ENCODE measurements at regions not wholly inside any gene's neighbourhood (a gene's known extent, or its start where the extent isn't known, plus 50 kb on each side); places are given as distances from the start of the nearest gene placed in this dataset.

DNA sequence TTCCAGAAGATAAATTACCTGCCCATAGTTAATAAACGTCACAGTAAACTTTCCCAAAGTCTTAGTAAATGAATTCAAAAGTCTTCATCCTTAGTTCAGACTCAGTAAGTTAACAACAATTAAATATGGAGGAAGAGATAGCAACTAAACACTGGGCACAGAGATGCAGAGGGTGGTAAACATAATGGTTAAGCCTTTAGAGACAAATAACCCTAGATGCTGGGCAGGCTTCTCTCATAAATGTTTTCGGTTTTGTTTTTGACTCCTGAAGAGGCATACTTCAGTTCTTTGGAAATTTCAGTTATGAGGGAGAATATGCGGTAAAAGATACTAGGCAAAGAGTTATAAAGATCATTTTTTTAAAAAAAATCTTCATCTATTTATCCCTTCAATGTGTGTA, 369.8 kb downstream of the FRK start:
- intact Hi-C loops (cut with micrococcal nuclease; ENCODE audit: unreplicated experiment) (no loop called here), in situ Hi-C loops (cut with HindIII; ENCODE audit: low pct_unique_long_range_greater_than_20kb, low sequenced_read_pairs) (no loop called here)
- H3K27me3 ChIP-seq (ENCODE audit: control insufficient read depth, insufficient read depth, low read length) = no peaks in the 10 kb centered on the region
- ChIA-PET POLR2A (no interaction called here), CTCF (no interaction called here)
- TF ChIP-seq TCF7L2 (IDR thresholded peaks at IDR 0.05; ENCODE audit: low read depth, low read length) (no peak), SIN3A (IDR thresholded peaks at IDR 0.05; ENCODE audit: borderline replicate concordance, insufficient read depth, low read depth, low read length) (no peak), POLR2AphosphoS5 (IDR thresholded peaks at IDR 0.05; ENCODE audit: low read depth, low read length) (no peak)
- TF ChIP-seq, protein P1, sequence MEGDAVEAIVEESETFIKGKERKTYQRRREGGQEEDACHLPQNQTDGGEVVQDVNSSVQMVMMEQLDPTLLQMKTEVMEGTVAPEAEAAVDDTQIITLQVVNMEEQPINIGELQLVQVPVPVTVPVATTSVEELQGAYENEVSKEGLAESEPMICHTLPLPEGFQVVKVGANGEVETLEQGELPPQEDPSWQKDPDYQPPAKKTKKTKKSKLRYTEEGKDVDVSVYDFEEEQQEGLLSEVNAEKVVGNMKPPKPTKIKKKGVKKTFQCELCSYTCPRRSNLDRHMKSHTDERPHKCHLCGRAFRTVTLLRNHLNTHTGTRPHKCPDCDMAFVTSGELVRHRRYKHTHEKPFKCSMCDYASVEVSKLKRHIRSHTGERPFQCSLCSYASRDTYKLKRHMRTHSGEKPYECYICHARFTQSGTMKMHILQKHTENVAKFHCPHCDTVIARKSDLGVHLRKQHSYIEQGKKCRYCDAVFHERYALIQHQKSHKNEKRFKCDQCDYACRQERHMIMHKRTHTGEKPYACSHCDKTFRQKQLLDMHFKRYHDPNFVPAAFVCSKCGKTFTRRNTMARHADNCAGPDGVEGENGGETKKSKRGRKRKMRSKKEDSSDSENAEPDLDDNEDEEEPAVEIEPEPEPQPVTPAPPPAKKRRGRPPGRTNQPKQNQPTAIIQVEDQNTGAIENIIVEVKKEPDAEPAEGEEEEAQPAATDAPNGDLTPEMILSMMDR (IDR thresholded peaks at IDR 0.05) = no peak
- TF ChIP-seq, protein P2, sequence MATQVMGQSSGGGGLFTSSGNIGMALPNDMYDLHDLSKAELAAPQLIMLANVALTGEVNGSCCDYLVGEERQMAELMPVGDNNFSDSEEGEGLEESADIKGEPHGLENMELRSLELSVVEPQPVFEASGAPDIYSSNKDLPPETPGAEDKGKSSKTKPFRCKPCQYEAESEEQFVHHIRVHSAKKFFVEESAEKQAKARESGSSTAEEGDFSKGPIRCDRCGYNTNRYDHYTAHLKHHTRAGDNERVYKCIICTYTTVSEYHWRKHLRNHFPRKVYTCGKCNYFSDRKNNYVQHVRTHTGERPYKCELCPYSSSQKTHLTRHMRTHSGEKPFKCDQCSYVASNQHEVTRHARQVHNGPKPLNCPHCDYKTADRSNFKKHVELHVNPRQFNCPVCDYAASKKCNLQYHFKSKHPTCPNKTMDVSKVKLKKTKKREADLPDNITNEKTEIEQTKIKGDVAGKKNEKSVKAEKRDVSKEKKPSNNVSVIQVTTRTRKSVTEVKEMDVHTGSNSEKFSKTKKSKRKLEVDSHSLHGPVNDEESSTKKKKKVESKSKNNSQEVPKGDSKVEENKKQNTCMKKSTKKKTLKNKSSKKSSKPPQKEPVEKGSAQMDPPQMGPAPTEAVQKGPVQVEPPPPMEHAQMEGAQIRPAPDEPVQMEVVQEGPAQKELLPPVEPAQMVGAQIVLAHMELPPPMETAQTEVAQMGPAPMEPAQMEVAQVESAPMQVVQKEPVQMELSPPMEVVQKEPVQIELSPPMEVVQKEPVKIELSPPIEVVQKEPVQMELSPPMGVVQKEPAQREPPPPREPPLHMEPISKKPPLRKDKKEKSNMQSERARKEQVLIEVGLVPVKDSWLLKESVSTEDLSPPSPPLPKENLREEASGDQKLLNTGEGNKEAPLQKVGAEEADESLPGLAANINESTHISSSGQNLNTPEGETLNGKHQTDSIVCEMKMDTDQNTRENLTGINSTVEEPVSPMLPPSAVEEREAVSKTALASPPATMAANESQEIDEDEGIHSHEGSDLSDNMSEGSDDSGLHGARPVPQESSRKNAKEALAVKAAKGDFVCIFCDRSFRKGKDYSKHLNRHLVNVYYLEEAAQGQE (IDR thresholded peaks at IDR 0.05; ENCODE audit: insufficient read depth in 1 of 2, low read depth in 2 of 2, low read length in 1 of 2) = no peak
- H3K36me3 ChIP-seq (ENCODE audit: control insufficient read depth, insufficient read depth, low read length) = no peaks in the 10 kb centered on the region
- no peak overlapping the region for H3K4me3 ChIP-seq (ENCODE audit: low read depth in 2 of 2, low read length in 2 of 2)
- no peaks in the 10 kb centered on the region for H3K4me1 ChIP-seq (ENCODE audit: control insufficient read depth, insufficient read depth, low read length)
- no peak overlapping the region for H3K27ac ChIP-seq (ENCODE audit: low read length)
- DNase-seq (ENCODE audit: low read depth, low spot score) = no peak
- no peak for ATAC-seq
- no TSS peak for BruUV-seq (replicated peaks)
- no peaks in the 10 kb centered on the region for H3K9me3 ChIP-seq (ENCODE audit: control insufficient read depth, insufficient read depth, low read depth, low read length)

DNA sequence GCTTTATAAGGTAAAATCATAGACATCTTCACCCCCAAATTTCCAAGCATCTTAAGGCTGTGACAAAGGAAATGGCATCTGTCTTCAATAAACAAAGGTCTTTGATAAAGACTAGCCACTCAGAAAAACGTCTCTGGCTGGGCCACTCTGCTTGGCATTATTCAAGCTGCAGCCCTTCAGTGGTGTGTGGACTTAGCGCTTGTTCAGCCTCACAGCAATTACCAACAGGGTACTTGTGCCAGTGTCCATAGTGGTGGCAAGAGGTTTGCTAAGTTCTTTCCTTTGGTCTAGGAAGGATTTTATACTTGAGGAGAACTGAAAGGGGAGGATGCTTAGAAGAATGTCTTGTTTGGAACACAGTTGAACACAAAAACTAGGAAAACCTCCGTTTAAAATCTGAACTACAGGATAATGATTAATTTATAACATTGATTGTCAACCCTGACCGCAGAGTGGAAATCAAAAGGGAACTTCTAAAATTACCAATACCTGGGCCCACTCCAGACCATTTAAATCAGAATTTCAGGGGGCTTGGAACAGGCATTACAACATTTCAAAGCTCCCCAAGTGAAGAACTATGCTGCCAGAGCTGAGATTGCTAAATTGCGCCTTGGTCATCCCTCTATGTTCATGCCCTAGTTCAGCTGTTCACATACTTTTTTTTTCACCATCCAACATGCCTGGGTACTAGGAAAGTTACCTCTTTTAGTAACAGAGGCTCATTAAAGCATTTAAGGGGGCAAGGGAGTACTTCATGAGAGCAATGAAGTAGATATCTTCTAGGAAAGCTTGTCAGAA, 378.5 kb downstream of the FRK start:
- Histone ChIP-seq H3K9me3 (ENCODE audit: control insufficient read depth, insufficient read depth, low read depth, low read length) (0 out of 2 replicates have a peak, but pooled peaks cover 3% of the 10 kb centered on the region), H3K4me3 (ENCODE audit: low read depth in 2 of 2, low read length in 2 of 2) (no peak overlapping the region), H3K27ac (ENCODE audit: low read length) (no peak overlapping the region), H3K27me3 (ENCODE audit: control insufficient read depth, insufficient read depth, low read length) (no peaks in the 10 kb centered on the region; the same call in 1 of the 2 replicates), H3K36me3 (ENCODE audit: control insufficient read depth, insufficient read depth, low read length) (no peaks in the 10 kb centered on the region), H3K4me1 (ENCODE audit: control insufficient read depth, insufficient read depth, low read length) (no peaks in the 10 kb centered on the region)
- no peak for DNase-seq (ENCODE audit: low read depth, low spot score)
- intact Hi-C loops (cut with micrococcal nuclease; ENCODE audit: unreplicated experiment) (no loop called here), in situ Hi-C loops (cut with HindIII; ENCODE audit: low pct_unique_long_range_greater_than_20kb, low sequenced_read_pairs) (no loop called here)
- no TSS peak for BruUV-seq (replicated peaks)
- ATAC-seq = no peak
- no peak for TF ChIP-seq POLR2AphosphoS5 (IDR thresholded peaks at IDR 0.05; ENCODE audit: low read depth, low read length)
- POLR2A ChIA-PET = no interaction called here
- CTCF ChIA-PET = no interaction called here

DNA sequence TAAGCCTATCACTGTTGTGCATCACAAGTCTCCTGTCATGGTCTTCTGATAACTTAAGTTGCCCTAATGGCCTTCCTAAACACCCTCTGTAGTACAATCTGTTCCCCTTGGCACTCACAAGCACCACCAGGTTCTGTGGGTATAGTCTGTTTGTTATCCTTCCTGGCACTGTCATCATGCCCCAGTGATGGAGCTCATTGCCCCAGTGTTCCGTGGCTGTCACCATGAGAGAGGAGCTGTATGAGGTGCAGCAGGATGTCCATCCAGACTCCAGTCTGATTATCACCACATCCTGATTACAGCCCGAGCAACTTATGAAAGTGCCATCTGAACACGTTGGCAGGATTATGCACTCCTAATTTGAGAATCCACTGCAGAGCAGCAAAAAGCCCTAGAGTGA, 380.1 kb downstream of the FRK start:
- Histone ChIP-seq H3K36me3 (ENCODE audit: control insufficient read depth, insufficient read depth, low read length) (no peaks in the 10 kb centered on the region), H3K27ac (ENCODE audit: low read length) (no peak overlapping the region), H3K4me1 (ENCODE audit: control insufficient read depth, insufficient read depth, low read length) (no peaks in the 10 kb centered on the region), H3K4me3 (ENCODE audit: low read depth in 2 of 2, low read length in 2 of 2) (no peak overlapping the region), H3K27me3 (ENCODE audit: control insufficient read depth, insufficient read depth, low read length) (no peaks in the 10 kb centered on the region; the same call in 1 of the 2 replicates), H3K9me3 (ENCODE audit: control insufficient read depth, insufficient read depth, low read depth, low read length) (peaks cover 3% of the 10 kb centered on the region; the same call in 1 of the 2 replicates)
- intact Hi-C loops (cut with micrococcal nuclease; ENCODE audit: unreplicated experiment) (no loop called here), in situ Hi-C loops (cut with HindIII; ENCODE audit: low pct_unique_long_range_greater_than_20kb, low sequenced_read_pairs) (no loop called here)
- CTCF ChIA-PET = no interaction called here
- POLR2A ChIA-PET = no interaction called here
- ATAC-seq (no peak), DNase-seq (ENCODE audit: low read depth, low spot score) (no peak)
- BruUV-seq (replicated peaks) = no TSS peak
- TF ChIP-seq, protein P2 (IDR thresholded peaks at IDR 0.05; ENCODE audit: insufficient read depth in 1 of 2, low read depth in 2 of 2, low read length in 1 of 2) = no peak
- TF ChIP-seq TCF7L2 (IDR thresholded peaks at IDR 0.05; ENCODE audit: low read depth, low read length) (no peak), POLR2AphosphoS5 (IDR thresholded peaks at IDR 0.05; ENCODE audit: low read depth, low read length) (no peak), SIN3A (IDR thresholded peaks at IDR 0.05; ENCODE audit: borderline replicate concordance, insufficient read depth, low read depth, low read length) (no peak)
- TF ChIP-seq, protein P1 (IDR thresholded peaks at IDR 0.05) = no peak
